Activated CD8-positive, alpha-beta T cell treated with anti-CD3 and anti-CD28 coated beads for 36 hours (primary cell): ENCODE measurements at regions not wholly inside any gene's neighbourhood (a gene's known extent, or its start where the extent isn't known, plus 50 kb on each side); places are given as distances from the start of the nearest gene placed in this dataset.

Experiments
- ATAC-seq: fragments of 200-7000 bp; cut with Tn5 transposase; one replicate; pipeline ENCODE4 v1.10.0; 2021; ENCODE audit warnings: mild to moderate bottlenecking, moderate library complexity
- CTCF ChIA-PET: fragments of 350-600 bp; sonication (Branson Sonifier 250); formaldehyde crosslinking; loops from one replicate; lab custom pipeline; 2021; ENCODE audit warnings: antibody characterized with exemption; lab: Charles Lee
- POLR2A ChIA-PET: fragments of 350-600 bp; sonication (Branson Sonifier 250); formaldehyde crosslinking; loops from one replicate; lab custom pipeline; 2021; ENCODE audit warnings: antibody characterized with exemption; lab: Charles Lee
- DNase-seq: peaks from one replicate; pipeline ENCODE4 v3.0.0-alpha.2; 2020
- H3K27ac Mint-ChIP-seq: one replicate; pipeline ENCODE4 v1.8.0; 2021; ENCODE audit warnings: mild to moderate bottlenecking, mixed read lengths
- H3K27me3 Mint-ChIP-seq: one replicate; pipeline ENCODE4 v1.8.0; 2021; ENCODE audit warnings: mixed read lengths
- H3K36me3 Mint-ChIP-seq: one replicate; pipeline ENCODE4 v1.8.0; 2021; ENCODE audit warnings: low read depth, mixed read lengths
- H3K4me1 Mint-ChIP-seq: one replicate; pipeline ENCODE4 v1.8.0; 2021; ENCODE audit warnings: low read depth, mixed read lengths
- H3K4me3 Mint-ChIP-seq: one replicate; pipeline ENCODE4 v1.8.0; 2021; ENCODE audit warnings: mild to moderate bottlenecking, moderate library complexity, mixed read lengths
- H3K9me3 Mint-ChIP-seq: one replicate; pipeline ENCODE4 v1.8.0; 2021; ENCODE audit warnings: mixed read lengths
- intact Hi-C: fragments of 100-400 bp; cut with micrococcal nuclease; formaldehyde crosslinking; loops from one replicate; pipeline ENCODE4 v1.10.0; 2022
- TF ChIP-seq, protein P1 (sequence below): fragments of 200-600 bp; IDR thresholded peaks from one replicate; pipeline ENCODE4 v1.8.0; 2022; ENCODE audit warnings: antibody characterized with exemption, mild to moderate bottlenecking

- TF ChIP-seq, protein P1, sequence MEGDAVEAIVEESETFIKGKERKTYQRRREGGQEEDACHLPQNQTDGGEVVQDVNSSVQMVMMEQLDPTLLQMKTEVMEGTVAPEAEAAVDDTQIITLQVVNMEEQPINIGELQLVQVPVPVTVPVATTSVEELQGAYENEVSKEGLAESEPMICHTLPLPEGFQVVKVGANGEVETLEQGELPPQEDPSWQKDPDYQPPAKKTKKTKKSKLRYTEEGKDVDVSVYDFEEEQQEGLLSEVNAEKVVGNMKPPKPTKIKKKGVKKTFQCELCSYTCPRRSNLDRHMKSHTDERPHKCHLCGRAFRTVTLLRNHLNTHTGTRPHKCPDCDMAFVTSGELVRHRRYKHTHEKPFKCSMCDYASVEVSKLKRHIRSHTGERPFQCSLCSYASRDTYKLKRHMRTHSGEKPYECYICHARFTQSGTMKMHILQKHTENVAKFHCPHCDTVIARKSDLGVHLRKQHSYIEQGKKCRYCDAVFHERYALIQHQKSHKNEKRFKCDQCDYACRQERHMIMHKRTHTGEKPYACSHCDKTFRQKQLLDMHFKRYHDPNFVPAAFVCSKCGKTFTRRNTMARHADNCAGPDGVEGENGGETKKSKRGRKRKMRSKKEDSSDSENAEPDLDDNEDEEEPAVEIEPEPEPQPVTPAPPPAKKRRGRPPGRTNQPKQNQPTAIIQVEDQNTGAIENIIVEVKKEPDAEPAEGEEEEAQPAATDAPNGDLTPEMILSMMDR = no peak
- no peak overlapping the region for H3K27ac Mint-ChIP-seq
Observed at GRCh38 chr12:67141296-67142018, 127.7 kb upstream of the CAND1 start.

DNA sequence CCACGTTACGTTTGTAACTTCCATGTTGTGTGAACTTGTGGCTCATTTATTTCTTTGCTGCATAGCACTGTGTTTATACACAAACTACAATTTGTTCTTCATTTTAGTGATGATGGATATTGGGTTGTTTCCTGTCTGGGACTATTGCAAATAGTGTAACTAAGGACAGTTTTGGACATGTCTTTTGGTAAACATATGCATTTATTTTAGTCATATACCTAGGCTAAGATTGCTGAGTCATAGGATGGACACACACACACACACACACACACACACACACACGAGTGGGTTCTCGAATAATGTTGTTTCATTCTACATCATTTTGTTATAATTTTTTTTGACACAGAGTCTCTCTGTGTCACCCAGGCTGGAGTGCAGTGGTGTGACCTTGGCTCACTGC lies 123.5 kb upstream of the CAND1 start:
- intact Hi-C loops = no loop called here

More at GRCh38 chr12:67141296-67142018, 127.7 kb upstream of the CAND1 start:
- no peaks in the 10 kb centered on the region for H3K9me3 Mint-ChIP-seq
- H3K4me3 Mint-ChIP-seq = no peak overlapping the region
- no peaks in the 10 kb centered on the region for H3K4me1 Mint-ChIP-seq
- DNase-seq = peak; percentile 8
- POLR2A ChIA-PET = no interaction called here
- peak; percentile 55 for ATAC-seq
- H3K36me3 Mint-ChIP-seq = no peaks in the 10 kb centered on the region
- intact Hi-C loops = no loop called here
- peaks cover 14% of the 10 kb centered on the region for H3K27me3 Mint-ChIP-seq
- CTCF ChIA-PET = no interaction called here

DNA sequence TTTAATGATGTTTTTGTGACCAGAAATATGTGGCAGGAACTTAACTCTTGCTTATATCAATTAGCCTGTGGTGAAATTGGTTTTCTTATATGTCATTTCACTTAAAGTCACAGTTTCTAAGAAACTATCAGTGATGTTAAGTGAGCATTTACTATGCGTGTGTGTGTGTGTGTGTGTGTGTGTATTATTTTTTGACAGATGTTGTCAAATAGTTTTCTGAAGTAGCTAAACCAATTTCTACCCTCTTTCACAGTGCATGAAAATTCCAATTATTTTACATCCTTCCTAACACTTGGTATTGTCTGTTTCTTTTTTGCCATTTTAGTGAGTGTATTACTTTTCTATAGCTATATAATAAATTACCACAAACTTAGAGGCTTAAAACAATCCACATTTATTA lies 122.1 kb upstream of the CAND1 start:
- no peak for ATAC-seq
- no peaks in the 10 kb centered on the region for H3K36me3 Mint-ChIP-seq
- CTCF ChIA-PET = interaction anchor here (1.1 to 1.3 kb wide), 2 partner anchors 13 to 14 kb away, joined by 3 to 6 read pairs; no protein-coding TSS in a partner anchor
- POLR2A ChIA-PET = no interaction called here
- H3K27ac Mint-ChIP-seq = no peak overlapping the region
- DNase-seq = no peak
- TF ChIP-seq, protein P1 = no peak
- H3K4me3 Mint-ChIP-seq = no peak overlapping the region
- intact Hi-C loops = no loop called here
- H3K27me3 Mint-ChIP-seq = peaks cover 10% of the 10 kb centered on the region
- no peaks in the 10 kb centered on the region for H3K9me3 Mint-ChIP-seq
- peaks cover 5% of the 10 kb centered on the region for H3K4me1 Mint-ChIP-seq

More for the DNA sequence above, 123.5 kb upstream of the CAND1 start:
- TF ChIP-seq, protein P1 = no peak
- peaks cover 5% of the 10 kb centered on the region for H3K4me1 Mint-ChIP-seq
- no peaks in the 10 kb centered on the region for H3K36me3 Mint-ChIP-seq
- H3K27me3 Mint-ChIP-seq = peaks cover 9% of the 10 kb centered on the region
- DNase-seq = no peak
- POLR2A ChIA-PET = no interaction called here
- H3K9me3 Mint-ChIP-seq = no peaks in the 10 kb centered on the region
- ATAC-seq = no peak
- CTCF ChIA-PET = no interaction called here
- no peak overlapping the region for H3K4me3 Mint-ChIP-seq
- no peak overlapping the region for H3K27ac Mint-ChIP-seq

GRCh38 chr12:67147447-67147846 lies 121.7 kb upstream of the CAND1 start:
- H3K27me3 Mint-ChIP-seq = peaks cover 9% of the 10 kb centered on the region
- H3K4me1 Mint-ChIP-seq = peaks cover 5% of the 10 kb centered on the region
- ATAC-seq (peak; percentile 68), DNase-seq (peak; percentile 40)
- no peaks in the 10 kb centered on the region for H3K36me3 Mint-ChIP-seq
- POLR2A ChIA-PET = no interaction called here
- no peaks in the 10 kb centered on the region for H3K9me3 Mint-ChIP-seq
- CTCF ChIA-PET = interaction anchor here (1.1 to 1.3 kb wide), 2 partner anchors 12 to 14 kb away, joined by 3 to 6 read pairs; no protein-coding TSS in a partner anchor
- no peak overlapping the region for H3K27ac Mint-ChIP-seq
- no peak overlapping the region for H3K4me3 Mint-ChIP-seq
- intact Hi-C loops = no loop called here
- TF ChIP-seq, protein P1 = no peak

DNA sequence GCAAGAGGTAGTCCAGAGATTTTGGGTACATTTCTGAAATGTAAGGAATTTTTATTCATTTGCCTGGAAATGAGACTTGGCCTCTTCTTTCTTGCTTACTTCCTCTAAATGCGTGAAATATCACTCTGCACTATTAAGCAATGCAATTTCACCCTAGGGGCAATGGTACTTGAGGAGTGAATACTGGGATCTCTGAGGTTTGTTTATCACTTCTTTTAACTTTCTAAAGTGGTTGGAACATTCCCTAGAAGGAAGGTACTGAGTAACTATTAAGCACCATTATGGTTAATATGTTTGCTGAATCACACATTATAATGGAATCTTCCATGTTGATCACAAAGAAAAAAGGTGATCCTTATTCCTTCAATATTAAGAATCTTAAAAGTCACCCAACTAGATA lies 120.9 kb upstream of the CAND1 start:
- ChIA-PET CTCF (interaction anchor here (0.8 kb wide), 1 partner anchor 25 kb away, joined by 3 read pairs; no protein-coding TSS in a partner anchor), POLR2A (no interaction called here)
- no peaks in the 10 kb centered on the region for H3K9me3 Mint-ChIP-seq
- intact Hi-C loops = no loop called here
- no peak overlapping the region for H3K4me3 Mint-ChIP-seq
- TF ChIP-seq, protein P1 = no peak
- no peaks in the 10 kb centered on the region for H3K36me3 Mint-ChIP-seq
- H3K4me1 Mint-ChIP-seq = peaks cover 5% of the 10 kb centered on the region
- DNase-seq (no peak), ATAC-seq (no peak)
- no peak overlapping the region for H3K27ac Mint-ChIP-seq
- peaks cover 8% of the 10 kb centered on the region for H3K27me3 Mint-ChIP-seq
